Nephron progenitor cell (in vitro differentiated cells): ENCODE measurements at regions not wholly inside any gene's neighbourhood (a gene's known extent, or its start where the extent isn't known, plus 50 kb on each side); places are given as distances from the start of the nearest gene placed in this dataset.

Experiments
- DNase-seq: peaks from one replicate; pipeline ENCODE4 v3.0.0; 2021
- H3K27ac Mint-ChIP-seq: 2 replicates; pipeline ENCODE4 v1.8.0; 2021; ENCODE audit warnings: mild to moderate bottlenecking, moderate library complexity, mixed read lengths
- H3K27me3 Mint-ChIP-seq: 2 replicates; pipeline ENCODE4 v1.8.0; 2021; ENCODE audit warnings: mild to moderate bottlenecking, low read depth, mixed read lengths; ENCODE audit not compliant: poor library complexity
- H3K36me3 Mint-ChIP-seq: 2 replicates; pipeline ENCODE4 v1.8.0; 2021; ENCODE audit warnings: low read depth, mixed read lengths
- H3K4me1 Mint-ChIP-seq: 2 replicates; pipeline ENCODE4 v1.8.0; 2021; ENCODE audit warnings: mixed read lengths
- H3K4me3 Mint-ChIP-seq: 2 replicates; pipeline ENCODE4 v1.8.0; 2021; ENCODE audit warnings: mild to moderate bottlenecking, moderate library complexity, mixed read lengths
- H3K9me3 Mint-ChIP-seq: 2 replicates; pipeline ENCODE4 v1.8.0; 2021; ENCODE audit warnings: mild to moderate bottlenecking, moderate library complexity, mixed read lengths
- TF ChIP-seq, protein P1 (sequence below): fragments of 200-600 bp; sonication (generic); IDR thresholded peaks from 2 replicates; pipeline ENCODE4 v1.5.0; 2021; ENCODE audit warnings: antibody characterized with exemption

DNA sequence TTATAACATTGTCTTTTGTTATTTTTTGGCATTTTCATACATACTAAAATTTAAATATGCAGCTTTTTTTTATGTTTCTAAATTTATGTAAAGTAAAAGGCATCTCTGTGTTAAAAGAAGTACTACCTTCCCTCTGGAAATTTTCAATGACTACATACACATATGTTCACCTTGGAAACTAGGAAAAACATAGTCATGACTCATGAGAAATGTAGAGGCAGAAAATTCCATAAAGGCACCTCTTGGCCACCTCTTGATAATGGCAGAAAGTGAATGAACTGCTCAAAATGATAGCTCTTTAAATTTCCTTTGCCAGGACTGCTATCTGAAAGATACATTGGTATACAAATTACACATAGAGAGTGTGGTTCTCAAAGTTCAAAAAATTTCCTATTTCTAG is 889.1 kb upstream of the ZEB2 start:
- peaks cover 10% of the 10 kb centered on the region for H3K9me3 Mint-ChIP-seq
- TF ChIP-seq, protein P1, sequence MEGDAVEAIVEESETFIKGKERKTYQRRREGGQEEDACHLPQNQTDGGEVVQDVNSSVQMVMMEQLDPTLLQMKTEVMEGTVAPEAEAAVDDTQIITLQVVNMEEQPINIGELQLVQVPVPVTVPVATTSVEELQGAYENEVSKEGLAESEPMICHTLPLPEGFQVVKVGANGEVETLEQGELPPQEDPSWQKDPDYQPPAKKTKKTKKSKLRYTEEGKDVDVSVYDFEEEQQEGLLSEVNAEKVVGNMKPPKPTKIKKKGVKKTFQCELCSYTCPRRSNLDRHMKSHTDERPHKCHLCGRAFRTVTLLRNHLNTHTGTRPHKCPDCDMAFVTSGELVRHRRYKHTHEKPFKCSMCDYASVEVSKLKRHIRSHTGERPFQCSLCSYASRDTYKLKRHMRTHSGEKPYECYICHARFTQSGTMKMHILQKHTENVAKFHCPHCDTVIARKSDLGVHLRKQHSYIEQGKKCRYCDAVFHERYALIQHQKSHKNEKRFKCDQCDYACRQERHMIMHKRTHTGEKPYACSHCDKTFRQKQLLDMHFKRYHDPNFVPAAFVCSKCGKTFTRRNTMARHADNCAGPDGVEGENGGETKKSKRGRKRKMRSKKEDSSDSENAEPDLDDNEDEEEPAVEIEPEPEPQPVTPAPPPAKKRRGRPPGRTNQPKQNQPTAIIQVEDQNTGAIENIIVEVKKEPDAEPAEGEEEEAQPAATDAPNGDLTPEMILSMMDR: no peak
- DNase-seq: no peak
- H3K4me1 Mint-ChIP-seq: no peaks in the 10 kb centered on the region
- no peak overlapping the region for H3K4me3 Mint-ChIP-seq
- no peaks in the 10 kb centered on the region for H3K36me3 Mint-ChIP-seq
- H3K27ac Mint-ChIP-seq: no peak overlapping the region
- H3K27me3 Mint-ChIP-seq: no peaks in the 10 kb centered on the region

DNA sequence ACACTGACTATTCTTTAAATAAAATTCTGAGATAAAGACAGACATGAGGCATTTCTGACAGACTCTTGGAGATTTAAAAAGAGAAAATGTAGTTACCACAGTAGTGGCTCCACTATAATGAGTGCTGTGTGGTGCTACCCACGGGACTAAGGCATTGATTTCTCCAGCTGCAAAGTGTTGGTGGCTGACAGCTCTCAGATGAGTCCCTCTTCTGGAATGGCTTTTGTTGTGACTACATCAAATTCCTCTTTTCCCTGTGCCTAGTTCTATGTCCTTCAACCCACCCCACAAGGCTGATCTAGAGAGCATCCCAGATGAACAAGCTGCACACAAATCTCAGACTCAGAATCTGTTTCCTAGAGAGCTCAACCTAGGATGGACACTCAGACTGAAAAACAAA is 884.8 kb upstream of the ZEB2 start:
- peaks cover under 1% of the 10 kb centered on the region for H3K27me3 Mint-ChIP-seq
- H3K27ac Mint-ChIP-seq: no peak overlapping the region
- TF ChIP-seq, protein P1: no peak
- no peaks in the 10 kb centered on the region for H3K4me1 Mint-ChIP-seq
- DNase-seq: no peak
- H3K4me3 Mint-ChIP-seq: no peak overlapping the region
- H3K36me3 Mint-ChIP-seq: no peaks in the 10 kb centered on the region
- no peaks in the 10 kb centered on the region for H3K9me3 Mint-ChIP-seq

DNA sequence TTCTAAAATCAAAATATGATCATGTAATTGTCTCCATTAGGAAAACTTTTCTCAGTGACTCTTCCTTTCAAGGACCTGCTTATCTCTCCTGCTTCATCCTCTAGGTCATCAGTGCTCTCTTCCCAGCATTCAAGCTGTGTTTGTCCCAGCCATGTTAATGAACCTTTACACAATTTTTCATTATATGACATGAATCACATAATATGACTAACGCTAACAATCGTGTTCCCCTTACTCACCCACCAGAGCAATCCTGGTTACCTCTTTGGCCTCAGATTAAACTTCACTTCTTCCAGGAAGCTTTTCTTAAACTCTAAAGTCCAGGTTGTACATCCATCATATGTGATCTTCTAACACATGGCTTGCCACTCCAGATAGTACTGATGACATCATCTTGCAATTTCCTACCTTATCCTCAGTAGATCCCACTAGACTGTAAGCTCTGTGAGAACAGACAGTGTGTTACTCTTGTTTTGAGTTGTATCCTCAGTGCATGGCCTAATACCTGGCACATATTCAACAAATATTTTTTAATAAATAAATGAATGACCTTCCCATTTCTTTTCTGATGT is 882.9 kb upstream of the ZEB2 start:
- no peak overlapping the region for H3K4me3 Mint-ChIP-seq
- H3K9me3 Mint-ChIP-seq: no peaks in the 10 kb centered on the region
- H3K27me3 Mint-ChIP-seq: peaks cover 4% of the 10 kb centered on the region
- H3K36me3 Mint-ChIP-seq: no peaks in the 10 kb centered on the region
- no peak overlapping the region for H3K27ac Mint-ChIP-seq
- DNase-seq: no peak
- TF ChIP-seq, protein P1: no peak
- H3K4me1 Mint-ChIP-seq: no peaks in the 10 kb centered on the region

DNA sequence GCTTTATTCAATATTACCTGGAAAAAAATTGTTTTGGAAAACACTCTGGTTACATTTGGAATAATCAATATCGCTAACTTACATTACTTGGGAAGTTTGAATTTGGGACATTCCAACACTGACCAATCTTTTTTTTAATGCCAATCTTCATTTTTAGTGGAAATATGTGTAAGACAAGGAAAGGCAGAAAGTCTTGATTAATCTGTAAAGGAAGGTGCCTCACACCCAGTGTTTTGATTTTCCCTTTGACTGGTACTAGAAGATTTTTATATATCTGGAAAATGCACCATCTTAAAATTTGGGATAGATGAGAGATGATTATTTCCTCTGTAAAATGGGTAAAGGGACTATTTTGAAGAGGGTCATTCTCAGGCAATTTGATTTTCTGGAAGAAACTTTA is 879.2 kb upstream of the ZEB2 start:
- Mint-ChIP-seq H3K36me3 (no peaks in the 10 kb centered on the region), H3K4me3 (no peak overlapping the region), H3K9me3 (no peaks in the 10 kb centered on the region), H3K27ac (no peak overlapping the region), H3K4me1 (no peaks in the 10 kb centered on the region), H3K27me3 (peaks cover 4% of the 10 kb centered on the region)
- no peak for DNase-seq
- TF ChIP-seq, protein P1: no peak

DNA sequence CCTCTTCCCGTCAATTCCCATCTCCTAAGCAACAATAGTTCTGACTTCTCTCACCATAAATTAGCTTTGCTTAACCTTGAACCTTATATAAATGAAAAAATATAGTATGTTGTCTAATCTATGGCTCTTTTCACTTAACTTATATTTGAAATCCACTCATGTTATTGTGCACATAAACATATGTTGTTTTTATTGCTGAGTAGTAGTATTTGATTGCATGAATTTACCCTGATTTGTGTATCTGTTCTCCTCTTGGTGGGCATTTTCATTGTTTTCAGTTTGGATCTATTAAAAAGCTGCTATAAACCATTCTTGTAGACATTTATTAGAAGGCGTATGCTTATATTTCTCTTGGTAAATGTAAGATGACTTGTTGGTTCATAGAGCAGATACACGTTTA is 874.3 kb upstream of the ZEB2 start:
- Mint-ChIP-seq H3K4me3 (no peak overlapping the region), H3K27ac (no peak overlapping the region), H3K27me3 (no peaks in the 10 kb centered on the region), H3K36me3 (no peaks in the 10 kb centered on the region), H3K9me3 (peaks cover 5% of the 10 kb centered on the region), H3K4me1 (no peaks in the 10 kb centered on the region)
- TF ChIP-seq, protein P1: no peak
- DNase-seq: no peak

DNA sequence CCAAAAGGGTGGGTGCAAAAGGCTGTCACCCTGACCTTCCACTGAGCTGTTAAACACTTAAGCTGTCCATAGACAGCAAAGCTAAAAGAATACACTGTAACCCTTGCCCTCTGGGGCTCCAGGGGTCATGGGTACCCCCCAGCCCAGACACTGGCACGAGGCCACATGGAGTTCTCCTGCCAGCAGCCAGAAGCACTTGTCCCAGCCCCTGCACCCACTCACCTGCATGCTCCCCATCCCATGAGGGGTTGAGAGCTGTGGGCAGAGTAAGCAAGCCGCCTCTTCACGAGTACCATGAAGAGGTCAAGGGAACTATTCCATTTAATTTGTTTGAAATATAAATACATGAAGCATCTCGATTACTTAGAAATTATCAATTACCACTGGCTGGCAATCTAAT is 867.1 kb upstream of the ZEB2 start:
- Mint-ChIP-seq H3K4me3 (no peak overlapping the region), H3K27me3 (no peaks in the 10 kb centered on the region), H3K4me1 (no peaks in the 10 kb centered on the region), H3K27ac (no peak overlapping the region), H3K36me3 (no peaks in the 10 kb centered on the region), H3K9me3 (peaks cover 16% of the 10 kb centered on the region)
- TF ChIP-seq, protein P1: no peak
- DNase-seq: no peak
